COLO668 (cell line): ENCODE measurements at regions not wholly inside any gene's neighbourhood (a gene's known extent, or its start where the extent isn't known, plus 50 kb on each side); places are given as distances from the start of the nearest gene placed in this dataset.
"Not testable (repeated sequence)": the region's sequence is repeated elsewhere in the genome, so short reads cannot be mapped to it uniquely, and the experiment has no call there.

Experiments used
- DNase-seq: peaks from one replicate; lab custom pipeline; 2025; ENCODE audit not compliant: unreplicated experiment; lab: John Stamatoyannopoulos, UW

- DNase-seq, result no peak
Measured at GRCh38 chr12:74242088-74242487, 295.5 kb upstream of the ATXN7L3B start.

- DNase-seq, result no peak
Measured at GRCh38 chr12:74245458-74245857, 292.2 kb upstream of the ATXN7L3B start.

GRCh38 chr12:74250891-74251290 is 286.7 kb upstream of the ATXN7L3B start:
- DNase-seq, result no peak

- not testable (repeated sequence) for DNase-seq
Measured at GRCh38 chr12:74253826-74254225, 283.8 kb upstream of the ATXN7L3B start.

- DNase-seq, result no peak
Measured at GRCh38 chr12:74254784-74255183, 282.9 kb upstream of the ATXN7L3B start.

- no peak for DNase-seq
Measured at GRCh38 chr12:74259199-74259598, 278.4 kb upstream of the ATXN7L3B start.

GRCh38 chr12:74264692-74265091 is 272.9 kb upstream of the ATXN7L3B start:
- no peak for DNase-seq

GRCh38 chr12:74269355-74269754 is 268.3 kb upstream of the ATXN7L3B start:
- DNase-seq, result not testable (repeated sequence)

- DNase-seq, result no peak
Measured at GRCh38 chr12:74280156-74280655, 257.4 kb upstream of the ATXN7L3B start.

- DNase-seq, result not testable (repeated sequence)
Measured at GRCh38 chr12:74281401-74282180, 256.0 kb upstream of the ATXN7L3B start.

- DNase-seq, result no peak
Measured at GRCh38 chr12:74283646-74284045, 254.0 kb upstream of the ATXN7L3B start.

GRCh38 chr12:74285773-74286172 is 251.9 kb upstream of the ATXN7L3B start:
- no peak for DNase-seq

GRCh38 chr12:74286254-74286653 is 251.4 kb upstream of the ATXN7L3B start:
- DNase-seq, result no peak

- DNase-seq, result no peak
Measured at GRCh38 chr12:74292351-74293194, 245.1 kb upstream of the ATXN7L3B start.

GRCh38 chr12:74293689-74294131 is 243.9 kb upstream of the ATXN7L3B start:
- no peak for DNase-seq

- DNase-seq, result no peak
Measured at GRCh38 chr12:74317078-74317601, 220.5 kb upstream of the ATXN7L3B start.

GRCh38 chr12:74317741-74318140 is 219.9 kb upstream of the ATXN7L3B start:
- no peak for DNase-seq

GRCh38 chr12:74319886-74320285 is 217.7 kb upstream of the ATXN7L3B start:
- no peak for DNase-seq

- no peak for DNase-seq
Measured at GRCh38 chr12:74321381-74321780, 216.3 kb upstream of the ATXN7L3B start.

- DNase-seq, result no peak
Measured at GRCh38 chr12:74322792-74323191, 214.8 kb upstream of the ATXN7L3B start.

GRCh38 chr12:74328623-74329022 is 209.0 kb upstream of the ATXN7L3B start:
- DNase-seq, result no peak

- DNase-seq, result no peak
Measured at GRCh38 chr12:74334780-74335179, 202.9 kb upstream of the ATXN7L3B start.
